Ammon's horn (tissue), 1 donor: ENCODE measurements at regions not wholly inside any gene's neighbourhood (a gene's known extent, or its start where the extent isn't known, plus 50 kb on each side); places are given as distances from the start of the nearest gene placed in this dataset.
"Not testable (repeated sequence)": the region's sequence is repeated elsewhere in the genome, so short reads cannot be mapped to it uniquely, and the experiment has no call there.

ENCODE experiments used
- DNase-seq: peaks from one replicate; pipeline ENCODE4 v3.0.0-alpha.2; 2016; ENCODE audit warnings: low spot score

DNA sequence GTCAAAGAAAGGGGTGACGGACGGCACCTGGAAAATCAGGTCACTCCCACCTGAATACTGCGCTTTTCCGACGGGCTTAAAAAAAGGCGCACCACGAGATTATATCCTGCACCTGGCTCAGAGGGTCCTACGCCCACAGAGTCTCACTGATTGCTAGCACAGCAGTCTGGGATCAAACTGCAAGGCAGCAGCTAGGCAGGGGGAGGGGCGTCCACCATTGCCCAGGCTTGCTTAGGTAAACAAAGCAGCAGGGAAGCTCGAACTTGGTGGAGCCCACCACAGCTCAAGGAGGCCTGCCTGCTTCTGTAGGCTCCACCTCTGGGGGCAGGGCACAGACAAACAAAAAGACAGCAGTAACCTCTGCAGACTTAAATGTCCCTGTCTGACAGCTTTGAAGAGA, 277.3 kb upstream of the ST8SIA4 start:
- not testable (repeated sequence) for DNase-seq

DNA sequence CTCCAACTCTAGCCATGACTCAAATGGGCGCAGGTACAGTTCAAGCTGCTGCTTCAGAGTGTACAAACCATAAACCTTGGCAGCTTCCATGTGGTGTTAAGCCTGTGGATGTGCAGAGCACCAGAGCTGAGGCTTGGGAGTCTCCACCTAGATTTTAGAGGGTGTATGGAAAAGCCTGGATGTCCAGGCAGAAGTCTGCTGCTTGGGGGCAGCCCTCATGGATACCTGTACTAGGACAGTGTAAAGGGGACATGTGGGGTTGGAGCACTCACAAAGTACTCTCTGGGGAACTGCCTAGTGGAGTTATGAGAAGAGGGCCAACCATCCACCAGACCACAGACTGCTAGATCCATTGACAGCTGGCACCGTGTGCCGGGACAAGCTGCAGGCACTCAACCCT, 273.5 kb upstream of the ST8SIA4 start:
- no peak for DNase-seq

GRCh38 chr5:101174981-101175380, 271.9 kb upstream of the ST8SIA4 start:
- no peak for DNase-seq

DNA sequence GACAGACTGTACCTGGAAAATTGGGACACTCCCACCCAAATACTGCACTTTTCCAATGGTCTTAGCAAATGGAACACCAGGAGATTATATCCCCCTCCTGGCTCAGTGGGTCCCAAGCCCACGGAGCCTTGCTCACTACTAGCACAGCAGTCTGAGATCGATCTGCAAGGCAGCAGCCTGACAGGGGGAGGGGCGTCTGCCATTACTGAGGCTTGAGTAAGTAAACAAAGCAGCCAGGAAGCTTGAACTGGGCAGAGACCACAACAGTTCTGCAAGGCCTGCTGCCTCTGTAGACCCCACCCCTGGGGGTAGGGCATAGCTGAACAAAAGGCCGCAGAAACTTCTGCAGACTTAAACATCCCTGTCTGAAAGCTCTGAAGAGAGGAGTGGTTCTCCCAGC, 260.0 kb upstream of the ST8SIA4 start:
- no peak for DNase-seq

DNA sequence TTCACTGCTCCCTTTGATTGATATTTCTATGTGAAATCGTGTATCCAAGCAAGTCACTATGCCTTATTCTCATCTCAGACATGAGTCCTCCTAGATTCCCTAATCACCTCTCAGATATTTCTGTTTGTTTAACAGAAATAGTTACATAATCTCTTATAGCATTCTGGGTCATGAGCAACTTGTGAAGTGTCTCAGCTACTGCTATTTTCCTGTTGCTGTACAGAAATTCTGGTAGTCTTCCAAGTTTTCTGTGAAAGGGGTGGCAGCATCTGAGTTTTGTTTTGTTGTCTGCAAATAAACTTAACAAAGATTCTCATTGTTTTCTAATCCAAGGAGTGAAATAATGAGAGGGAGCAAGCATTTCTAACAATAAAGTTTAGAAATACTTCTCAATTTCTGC, 256.9 kb upstream of the ST8SIA4 start:
- peak; percentile 23 for DNase-seq

- no peak for DNase-seq
These were observed 255.9 kb upstream of the ST8SIA4 start for GRCh38 chr5:101159006-101159405.

- DNase-seq = no peak
These were observed 250.4 kb upstream of the ST8SIA4 start for GRCh38 chr5:101153526-101153925.

DNA sequence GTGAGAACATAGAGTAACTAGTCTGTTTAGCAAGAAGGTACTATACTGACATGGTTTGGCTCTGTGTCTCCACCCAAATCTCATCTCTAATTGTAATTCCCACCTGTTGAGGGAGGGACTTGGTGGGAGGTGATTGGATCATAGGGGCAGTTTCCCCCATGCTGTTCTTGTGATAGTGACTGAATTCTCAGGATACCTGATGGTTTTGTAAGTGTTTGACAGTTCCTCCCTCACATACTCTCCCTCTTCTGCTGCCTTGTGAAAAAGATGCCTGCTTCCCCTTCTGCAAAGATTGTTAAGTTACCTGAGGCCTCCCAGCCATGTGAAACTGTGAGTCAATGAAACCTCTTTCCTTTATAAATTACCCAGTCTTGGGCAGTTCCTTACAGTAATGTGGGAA, 240.4 kb upstream of the ST8SIA4 start:
- no peak for DNase-seq

GRCh38 chr5:101142102-101142501, 239.0 kb upstream of the ST8SIA4 start:
- no peak for DNase-seq

- DNase-seq = no peak
These were observed 233.4 kb upstream of the ST8SIA4 start for GRCh38 chr5:101136454-101136853.

DNA sequence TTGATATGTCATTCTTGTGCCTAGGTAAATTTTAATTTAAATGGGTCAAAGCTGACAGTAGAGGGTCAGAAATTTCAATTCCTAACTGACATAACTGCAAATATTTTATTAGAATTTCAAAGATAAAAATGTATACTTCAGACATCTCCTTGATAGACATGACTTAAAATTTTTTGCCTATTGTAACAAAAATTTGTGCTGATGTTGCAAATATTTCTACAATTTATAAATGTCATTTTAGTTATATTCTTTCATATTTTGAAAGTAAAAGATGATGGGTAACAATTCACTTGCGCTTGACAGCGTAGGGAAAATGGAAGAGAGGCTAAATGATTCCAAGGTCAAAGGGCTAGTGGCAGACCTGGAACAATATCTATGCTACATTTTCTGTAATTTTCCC, 220.3 kb upstream of the ST8SIA4 start:
- DNase-seq = no peak

GRCh38 chr5:101112645-101113044, 209.6 kb upstream of the ST8SIA4 start:
- no peak for DNase-seq

DNA sequence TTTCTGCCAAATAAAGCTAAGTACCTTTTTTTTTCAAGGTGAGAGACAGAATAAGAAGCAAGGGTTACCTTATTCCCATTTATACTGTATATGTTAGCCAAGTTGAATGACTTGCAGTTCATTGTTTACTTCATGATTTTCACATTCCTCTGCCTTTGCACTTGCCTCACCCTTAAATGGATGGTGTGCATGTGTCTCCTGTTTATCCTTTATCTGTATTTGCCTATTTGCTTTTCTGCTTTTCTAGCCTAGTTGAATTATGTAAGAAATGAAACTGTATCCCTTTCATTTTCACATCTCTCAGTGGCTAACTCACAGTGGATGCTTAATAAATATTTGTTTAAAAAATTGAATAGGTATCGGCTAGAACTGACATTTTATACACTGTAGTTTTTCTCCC, 200.8 kb upstream of the ST8SIA4 start:
- DNase-seq = no peak

DNA sequence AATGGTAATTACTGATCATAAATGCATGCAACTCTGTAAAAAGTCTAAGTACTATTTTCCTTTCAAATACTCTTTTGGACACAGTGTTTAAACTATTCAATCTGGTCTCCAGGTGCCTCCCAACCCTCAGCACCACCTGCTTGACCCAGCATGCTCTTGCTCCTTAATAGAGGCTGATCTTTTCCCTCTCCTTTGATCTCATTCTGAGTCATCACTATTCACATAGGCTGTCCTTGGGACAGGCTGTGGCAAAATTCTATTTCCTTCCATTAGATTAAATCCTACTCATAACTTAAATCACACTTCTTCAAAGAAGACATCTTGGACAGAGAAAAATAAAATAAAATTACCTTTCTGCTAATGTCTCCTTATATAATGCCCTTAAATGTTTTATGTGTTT, 199.4 kb upstream of the ST8SIA4 start:
- no peak for DNase-seq

GRCh38 chr5:101091902-101092301, 188.8 kb upstream of the ST8SIA4 start:
- DNase-seq = no peak

DNA sequence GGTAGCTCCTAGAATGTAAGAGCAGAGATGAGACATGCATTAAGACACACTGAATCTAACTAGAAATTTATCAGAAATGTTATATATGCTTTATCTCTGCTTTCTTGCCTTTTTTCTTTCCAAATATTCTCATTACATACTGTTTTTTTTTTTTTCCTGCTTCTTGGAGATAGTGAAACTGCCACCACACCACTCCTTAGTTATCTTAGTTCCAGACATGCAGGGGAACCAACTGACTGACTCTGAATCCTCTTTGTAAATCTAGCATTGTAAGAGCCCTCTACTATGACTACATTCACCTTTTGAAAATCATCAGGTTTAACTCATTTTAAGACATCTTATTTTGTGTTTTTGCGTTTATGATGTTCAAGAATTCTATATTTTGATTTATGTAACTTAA, 181.3 kb upstream of the ST8SIA4 start:
- no peak for DNase-seq

DNA sequence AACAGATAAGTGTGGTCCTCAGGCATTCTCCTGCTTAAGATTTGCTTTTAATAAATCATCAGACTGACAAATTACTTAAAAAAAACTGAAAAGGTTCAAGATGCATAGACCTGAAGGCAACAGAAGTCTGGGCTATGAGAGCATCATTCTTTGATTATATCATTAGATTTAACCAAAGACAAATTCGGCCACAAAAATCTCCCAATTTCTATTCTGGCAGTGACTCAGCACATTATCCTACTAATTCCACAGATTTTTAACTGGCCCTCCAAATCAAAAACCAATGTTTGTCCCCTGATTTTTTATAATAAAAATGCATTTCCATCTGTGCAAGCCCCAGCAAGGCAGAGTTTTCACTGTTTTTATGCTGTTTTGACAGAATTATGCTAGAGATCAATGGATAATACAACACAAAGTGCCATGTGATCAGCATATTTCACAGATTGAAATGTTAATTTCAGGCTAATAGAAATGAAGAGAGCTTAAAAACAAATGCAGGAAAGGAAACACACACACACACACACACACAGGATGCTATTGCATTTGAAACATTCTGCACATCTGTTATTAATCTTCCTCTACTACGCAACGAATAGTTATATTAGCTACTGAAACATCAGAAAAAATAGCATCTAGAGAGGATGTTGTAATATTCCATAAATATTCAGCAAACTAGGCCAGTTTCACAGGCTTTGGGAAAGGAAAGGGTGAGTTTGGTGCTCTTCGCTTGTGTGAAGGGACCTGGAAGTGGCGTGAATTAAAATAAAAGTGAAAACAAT, 177.6 kb upstream of the ST8SIA4 start:
- no peak for DNase-seq

GRCh38 chr5:101068298-101068697, 165.2 kb upstream of the ST8SIA4 start:
- no peak for DNase-seq

DNA sequence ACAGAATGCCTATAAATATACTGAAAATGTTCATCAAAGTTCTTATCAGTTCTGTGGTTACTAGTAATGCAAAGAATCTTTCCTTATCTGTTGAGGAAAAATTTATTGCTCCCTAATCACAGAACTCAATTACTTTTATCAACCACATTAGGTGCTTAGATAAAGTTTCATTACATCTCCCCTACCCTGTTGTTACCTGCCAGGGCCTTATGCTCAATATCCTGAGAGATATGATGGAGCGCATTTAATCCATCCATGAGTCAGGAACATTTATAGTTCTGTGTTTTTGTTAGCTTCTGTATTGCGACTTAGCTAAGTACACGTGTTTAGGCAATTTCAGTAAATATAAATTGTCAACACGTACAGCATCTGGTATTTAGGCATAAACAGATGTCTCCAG, 164.3 kb upstream of the ST8SIA4 start:
- DNase-seq = no peak

DNA sequence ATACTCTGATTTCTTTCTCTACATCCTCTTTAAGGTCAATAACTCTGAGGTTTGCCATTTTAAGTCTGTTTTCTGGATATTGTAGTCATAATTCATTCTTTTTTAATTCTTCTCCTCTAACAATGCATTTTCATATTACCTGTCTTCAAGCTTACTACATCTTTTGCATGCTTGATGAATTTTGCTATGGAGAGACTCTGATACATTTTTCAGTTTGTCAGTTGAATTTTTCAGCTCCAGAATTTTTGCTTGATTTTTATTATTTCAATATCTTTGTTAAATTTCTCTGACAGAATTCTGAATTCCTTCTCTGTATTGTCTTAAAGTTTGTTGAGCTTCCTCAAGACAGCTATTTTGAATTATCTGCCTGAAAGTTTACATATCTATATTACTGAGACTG, 159.8 kb upstream of the ST8SIA4 start:
- DNase-seq = no peak

- DNase-seq = no peak
These were observed 144.1 kb upstream of the ST8SIA4 start for GRCh38 chr5:101047181-101047580.

DNA sequence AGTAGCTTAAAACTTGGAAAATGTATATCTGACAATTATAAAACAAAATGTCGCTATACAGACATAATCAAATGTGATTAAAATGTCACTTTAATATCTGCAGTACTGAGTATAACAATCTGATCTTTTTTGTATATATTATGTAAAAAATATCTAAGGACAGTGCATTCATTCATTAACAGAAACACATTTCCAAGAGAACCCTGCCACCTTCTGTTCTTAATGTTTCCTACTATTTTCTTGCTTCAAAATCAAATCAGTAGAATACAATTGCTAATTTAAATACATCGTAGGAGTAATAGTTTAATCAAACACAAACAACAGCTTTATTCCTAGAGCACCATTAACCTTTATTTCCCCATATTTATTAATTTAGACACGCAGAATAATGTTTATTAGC, 142.6 kb upstream of the ST8SIA4 start:
- no peak for DNase-seq

GRCh38 chr5:101040002-101040401, 136.9 kb upstream of the ST8SIA4 start:
- DNase-seq = not testable (repeated sequence)

DNA sequence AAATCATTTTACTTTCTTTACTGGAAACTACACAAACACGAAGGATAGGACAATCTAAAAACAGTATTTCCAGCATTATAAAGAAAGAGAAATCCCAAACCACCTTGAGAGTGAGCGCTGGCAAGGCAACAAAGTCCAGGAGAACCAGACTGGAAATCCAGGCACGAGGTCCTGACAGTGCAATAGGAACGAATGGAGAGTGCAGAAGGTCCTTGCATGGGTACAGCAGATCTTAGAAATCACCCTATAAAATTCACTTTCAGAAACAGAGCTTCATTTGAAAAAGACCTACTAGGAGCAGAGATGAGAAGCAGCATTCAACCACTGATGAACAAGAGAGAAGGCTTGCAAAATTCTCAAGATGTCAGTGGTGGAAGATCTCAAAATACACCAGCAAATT, 133.7 kb upstream of the ST8SIA4 start:
- no peak for DNase-seq
